NCI-H2227 (cell line): ENCODE measurements at regions not wholly inside any gene's neighbourhood (a gene's known extent, or its start where the extent isn't known, plus 50 kb on each side); places are given as distances from the start of the nearest gene placed in this dataset.
"Not testable (repeated sequence)": the region's sequence is repeated elsewhere in the genome, so short reads cannot be mapped to it uniquely, and the experiment has no call there.

ENCODE experiments used
- DNase-seq: peaks from one replicate; lab custom pipeline; 2025; ENCODE audit not compliant: unreplicated experiment; lab: John Stamatoyannopoulos, UW

DNA sequence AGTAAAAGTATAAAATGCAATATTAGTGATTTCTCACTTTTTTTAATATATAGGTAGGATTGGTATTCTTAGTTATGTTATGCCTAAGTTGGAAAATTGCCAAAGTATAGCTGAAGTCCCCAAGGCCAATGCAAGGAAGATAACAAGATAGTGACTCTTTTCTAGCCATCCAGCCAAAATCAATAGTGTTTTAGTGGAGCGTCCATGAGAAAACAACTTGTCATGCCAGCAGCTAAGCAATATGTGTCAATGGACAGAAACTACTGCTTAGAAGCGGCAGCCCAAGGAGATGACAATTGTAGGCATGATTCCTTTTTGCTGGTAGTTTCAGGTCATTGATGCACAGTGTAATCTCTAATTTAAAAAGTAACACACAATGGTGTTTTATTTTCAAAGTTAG, 1444.6 kb downstream of the SUCLG1 start:
- no peak for DNase-seq

DNA sequence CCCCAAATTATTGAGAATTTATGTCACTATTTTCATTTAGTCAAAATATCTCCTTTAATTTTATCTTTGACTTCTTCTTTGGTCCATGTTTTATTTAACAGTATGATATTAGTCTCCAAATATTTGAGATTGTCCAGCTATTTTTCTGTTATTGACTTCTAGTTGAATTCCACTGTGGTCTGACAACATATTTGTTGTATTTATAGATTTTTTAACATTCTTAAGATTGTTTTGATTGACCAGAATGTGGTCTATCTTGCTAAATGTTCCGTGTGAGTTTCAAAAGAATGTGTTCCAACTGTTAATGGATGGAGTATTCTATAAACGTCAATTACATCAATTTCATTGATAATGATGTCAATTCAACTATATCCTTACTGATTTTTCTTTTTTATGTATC, 1452.1 kb downstream of the SUCLG1 start:
- DNase-seq: no peak

DNA sequence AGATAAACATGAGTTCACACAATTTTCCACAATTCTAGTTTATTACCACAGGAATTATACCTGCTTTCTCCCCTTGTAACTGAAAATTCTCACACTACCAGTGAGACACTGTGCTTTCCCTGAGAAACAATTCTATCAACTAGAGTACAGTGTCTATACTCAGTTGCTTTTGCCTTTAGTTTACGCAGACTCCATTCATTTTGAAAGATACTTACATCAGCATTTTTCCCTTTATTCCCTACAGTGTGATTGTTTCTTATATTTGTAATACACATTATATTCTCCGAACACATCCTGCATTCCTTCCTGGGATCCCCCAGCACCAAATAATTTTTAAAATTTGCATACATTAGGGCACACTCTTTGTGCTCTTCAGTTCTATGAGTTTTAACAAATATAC, 1455.5 kb downstream of the SUCLG1 start:
- no peak for DNase-seq

DNA sequence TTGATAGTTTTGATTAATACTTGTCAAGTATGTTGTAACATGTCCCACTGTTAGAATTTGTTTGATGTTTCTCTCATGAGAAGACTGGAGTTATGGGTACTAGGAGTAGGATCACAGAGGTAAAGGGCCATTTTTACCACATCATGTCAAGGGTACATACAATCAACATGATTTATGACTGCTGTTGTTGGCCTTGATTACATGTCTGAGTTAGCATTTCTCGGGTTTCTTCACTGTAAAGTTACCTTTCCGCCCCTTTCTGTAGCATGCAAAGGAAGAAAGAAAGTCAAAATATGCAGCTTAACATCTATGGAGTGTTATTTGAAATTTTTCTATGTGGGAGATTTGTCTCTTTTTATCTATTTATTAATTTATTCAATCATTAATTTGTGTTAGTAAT, 1456.4 kb downstream of the SUCLG1 start:
- DNase-seq: no peak

DNA sequence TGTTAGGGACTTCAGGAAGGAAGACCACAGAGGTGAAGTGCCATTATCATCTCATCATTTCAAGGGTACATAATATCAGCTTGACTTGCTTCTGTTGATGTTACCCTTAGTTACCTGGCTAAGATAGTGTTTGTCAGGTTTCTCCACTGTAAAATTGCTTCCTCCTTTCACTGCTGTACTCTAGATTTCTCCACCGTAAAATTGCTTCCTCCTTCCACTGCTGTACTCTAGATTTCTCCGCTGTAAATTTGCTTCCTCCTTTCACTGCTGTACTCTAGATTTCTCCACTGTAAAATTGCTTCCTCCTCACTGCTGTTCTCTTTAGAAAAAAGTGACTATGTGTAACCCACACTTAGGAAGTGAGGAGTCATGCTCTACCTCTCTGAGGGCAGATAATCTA, 1460.3 kb downstream of the SUCLG1 start:
- no peak for DNase-seq

DNA sequence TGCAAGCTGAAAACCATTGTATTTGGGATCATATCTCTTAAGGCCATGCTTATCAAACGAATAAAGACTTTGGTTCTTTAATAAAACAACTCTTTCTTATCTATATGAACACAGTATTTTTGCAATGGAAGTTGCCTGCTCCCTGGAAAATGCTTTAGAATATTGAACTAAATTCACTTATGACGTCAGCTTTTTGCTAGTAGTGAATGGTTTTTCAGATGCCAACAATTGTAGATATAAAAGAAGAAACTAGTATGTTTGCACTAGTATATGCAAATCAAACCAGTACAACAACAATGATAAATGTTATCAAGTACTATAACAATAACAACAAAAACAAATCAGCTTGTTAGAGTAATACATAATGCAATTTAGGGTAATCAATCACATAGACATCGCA, 1462.9 kb downstream of the SUCLG1 start:
- no peak for DNase-seq

DNA sequence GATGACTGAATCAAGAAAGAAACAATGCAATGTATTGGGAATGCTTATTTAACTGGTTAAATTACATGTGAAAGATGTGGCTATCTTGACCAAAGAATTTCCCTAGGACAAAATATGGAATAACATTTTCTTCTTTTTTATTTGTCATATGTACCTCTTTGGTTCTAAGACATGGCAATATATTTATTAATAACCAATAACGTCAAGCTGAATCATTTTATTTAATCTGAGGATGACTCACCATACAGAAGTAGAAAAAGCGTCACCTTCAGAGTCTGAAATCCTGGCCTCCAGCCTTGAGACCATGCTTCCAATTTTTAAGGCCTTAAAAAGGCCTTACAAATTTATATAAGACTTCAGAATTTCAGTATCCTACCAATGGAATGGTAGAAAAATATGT, 1464.9 kb downstream of the SUCLG1 start:
- DNase-seq: no peak

DNA sequence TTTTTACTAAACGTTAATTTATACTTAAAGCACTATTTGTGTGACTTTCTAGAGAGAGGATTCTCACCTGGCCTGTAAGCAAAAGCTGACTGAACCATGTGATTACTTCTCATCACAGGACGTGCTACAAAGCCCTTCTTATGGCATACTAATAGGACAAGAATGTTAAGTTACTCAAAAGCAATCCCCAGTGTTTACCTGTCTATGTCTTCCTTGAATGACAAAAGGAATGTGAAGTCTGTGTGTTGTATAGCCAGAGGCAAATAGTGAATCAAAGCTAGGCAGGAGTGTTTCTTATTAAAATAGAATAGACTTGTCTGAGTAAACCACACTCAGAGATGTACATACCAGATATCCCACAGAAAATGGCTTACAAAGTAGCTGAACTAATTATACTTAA, 1465.5 kb downstream of the SUCLG1 start:
- DNase-seq: no peak

DNA sequence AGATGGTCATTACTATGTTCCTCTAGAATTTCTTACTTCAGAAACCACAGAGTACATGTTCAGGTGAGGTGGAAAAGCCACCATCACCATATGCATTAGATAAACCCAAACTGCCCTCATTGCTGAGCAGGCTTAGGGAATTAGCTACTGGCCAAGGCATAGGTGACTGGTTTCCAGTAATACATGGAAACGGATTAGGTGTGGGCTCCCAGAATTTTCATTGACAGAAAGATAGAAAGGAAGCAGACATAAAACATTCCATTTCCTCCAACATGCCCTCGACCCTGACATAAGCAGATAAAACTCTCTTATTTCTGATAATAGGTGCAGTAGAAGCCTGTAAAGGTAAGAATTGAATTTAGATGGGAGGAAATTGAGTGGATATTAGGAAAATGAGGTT, 1466.1 kb downstream of the SUCLG1 start:
- no peak for DNase-seq

DNA sequence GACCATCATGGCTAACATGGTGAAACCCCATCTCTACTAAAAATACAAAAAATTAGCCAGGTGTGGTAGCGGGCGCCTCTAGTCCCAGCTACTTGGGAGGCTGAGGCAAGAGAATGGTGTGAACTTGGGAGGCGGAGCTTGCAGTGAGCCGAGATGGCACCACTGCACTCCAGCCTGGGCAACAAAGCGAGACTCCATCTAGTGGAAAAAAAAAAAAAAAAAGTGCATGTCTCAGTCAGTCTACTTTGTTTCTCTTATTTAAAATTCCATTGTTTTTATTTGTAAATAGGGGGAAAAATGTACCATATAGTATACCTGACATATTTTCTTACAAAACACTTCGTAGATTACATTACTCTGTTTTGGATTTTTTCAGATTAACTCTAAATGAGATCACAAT, 1471.4 kb downstream of the SUCLG1 start:
- DNase-seq: not testable (repeated sequence)

DNA sequence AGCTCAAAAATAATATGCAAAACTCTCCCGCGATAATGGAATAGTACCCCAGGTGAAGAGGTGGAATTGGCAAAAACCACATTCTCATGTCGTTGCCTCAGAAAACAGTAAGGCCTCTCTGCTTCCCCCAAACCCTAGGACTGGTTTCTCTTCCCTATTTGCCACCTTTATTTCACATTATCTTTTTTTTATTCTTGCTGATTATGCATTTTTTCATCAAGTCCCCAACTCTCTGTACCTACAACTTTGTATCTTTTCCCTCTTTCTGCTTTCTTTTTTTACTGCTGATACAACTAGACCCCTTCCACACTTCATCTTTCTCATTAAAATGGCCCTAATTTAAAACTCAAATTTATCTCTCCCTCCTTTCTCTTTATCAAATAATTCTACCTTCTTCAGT, 1472.2 kb downstream of the SUCLG1 start:
- DNase-seq: no peak

DNA sequence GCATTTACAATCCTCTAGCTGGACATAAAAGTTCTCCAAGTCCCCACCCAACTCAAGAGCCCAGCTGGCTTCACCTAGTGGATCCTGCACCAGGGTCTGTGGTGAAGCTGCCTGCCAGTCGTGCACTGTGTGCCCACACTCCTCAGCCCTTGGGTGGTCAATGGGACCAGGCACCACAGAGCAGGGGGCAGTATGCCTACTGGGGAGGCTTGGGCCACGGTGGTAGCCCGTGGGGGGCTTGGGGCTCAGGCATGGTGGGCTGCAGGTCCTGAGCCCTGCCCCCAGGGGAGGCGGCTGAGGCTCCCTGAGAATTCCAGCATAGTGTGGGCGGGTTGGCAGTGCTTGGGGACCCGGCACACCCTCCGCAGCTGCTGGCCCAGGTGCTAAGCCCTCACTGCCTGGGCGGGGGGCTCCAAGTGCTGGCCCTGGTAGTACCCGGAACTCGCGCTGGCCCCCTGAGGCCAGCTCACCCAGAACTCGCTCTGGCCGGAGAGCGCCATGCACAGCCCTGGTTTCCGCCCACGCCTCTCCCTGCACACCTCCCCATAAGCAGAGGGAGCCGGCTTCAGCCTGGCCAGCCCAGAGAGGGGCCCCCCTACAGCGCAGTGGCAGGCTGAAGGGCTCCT, 1473.4 kb downstream of the SUCLG1 start:
- no peak for DNase-seq

DNA sequence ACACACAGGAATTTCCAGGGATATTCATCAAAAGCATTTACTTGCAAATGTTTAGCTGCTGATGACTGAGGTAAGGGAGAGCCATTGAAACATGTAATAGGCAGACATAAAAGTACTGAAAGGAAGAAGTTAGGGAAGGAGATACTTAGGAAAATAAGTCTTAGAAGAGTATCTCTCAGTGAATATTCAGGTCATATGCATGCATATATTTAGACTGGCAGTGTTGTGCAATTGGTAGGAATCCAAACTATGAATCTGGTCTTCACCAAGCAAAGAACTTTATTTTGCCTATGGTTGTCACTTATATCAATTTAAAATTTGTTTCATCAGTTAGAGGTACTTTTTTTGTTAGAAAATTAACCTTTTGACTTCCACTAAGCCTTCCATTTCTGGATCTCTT, 1490.7 kb downstream of the SUCLG1 start:
- DNase-seq: no peak

DNA sequence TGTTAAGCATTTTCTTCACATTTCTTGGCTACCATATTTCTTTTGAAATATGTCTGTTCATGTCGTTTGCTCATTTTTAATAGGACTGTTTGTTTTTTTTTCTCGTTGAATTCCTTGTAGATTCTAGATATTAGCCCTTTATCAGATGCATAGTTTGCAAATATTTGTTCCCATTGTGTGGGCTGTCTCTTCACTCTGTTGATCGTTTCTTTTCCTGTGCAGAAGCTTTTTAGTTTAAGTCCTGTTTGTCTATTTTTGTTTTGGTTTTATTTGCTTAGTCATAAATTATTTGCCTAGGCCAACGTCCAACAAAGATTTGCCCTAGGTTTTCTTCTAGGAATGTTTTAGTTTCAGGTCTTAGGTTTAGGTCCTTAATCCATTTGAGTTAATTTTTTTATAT, 1494.7 kb downstream of the SUCLG1 start:
- DNase-seq: no peak

DNA sequence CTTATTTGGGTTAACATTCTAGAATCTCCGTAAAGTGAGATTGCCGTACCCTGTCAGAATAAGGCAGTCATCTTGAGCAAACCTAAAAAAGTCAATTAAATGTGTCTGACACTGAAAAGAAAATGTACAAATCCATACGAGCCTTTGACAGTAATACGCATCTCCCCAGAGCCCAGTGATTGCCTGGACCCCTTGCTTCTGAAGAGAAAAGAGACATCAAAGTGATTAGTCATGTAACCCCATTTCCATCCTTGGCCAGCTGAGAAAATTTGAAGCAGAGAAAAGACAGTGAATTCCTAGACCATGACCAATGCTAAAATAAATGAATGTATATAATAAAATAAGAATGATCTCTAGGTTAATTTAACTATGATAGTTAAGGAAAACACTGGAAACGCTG, 1499.4 kb downstream of the SUCLG1 start:
- DNase-seq: no peak

DNA sequence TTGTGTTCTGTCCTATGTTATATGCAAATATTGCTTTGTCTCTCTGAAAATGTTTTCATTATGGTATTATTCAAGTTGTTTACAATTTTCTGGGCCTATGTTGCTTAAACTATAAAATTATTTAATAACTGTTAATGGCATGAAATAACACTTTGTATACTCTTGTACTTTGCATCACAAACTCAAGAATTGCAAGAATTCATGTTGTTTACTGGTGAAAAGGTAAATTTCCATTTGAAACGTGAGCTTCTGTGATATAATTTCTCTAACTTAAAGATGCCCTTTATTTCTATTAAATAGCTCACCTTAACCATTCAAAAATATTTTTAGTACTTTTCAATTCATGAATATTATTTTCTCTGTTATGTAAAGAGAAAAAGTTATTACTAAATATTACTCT, 1504.2 kb downstream of the SUCLG1 start:
- no peak for DNase-seq

DNA sequence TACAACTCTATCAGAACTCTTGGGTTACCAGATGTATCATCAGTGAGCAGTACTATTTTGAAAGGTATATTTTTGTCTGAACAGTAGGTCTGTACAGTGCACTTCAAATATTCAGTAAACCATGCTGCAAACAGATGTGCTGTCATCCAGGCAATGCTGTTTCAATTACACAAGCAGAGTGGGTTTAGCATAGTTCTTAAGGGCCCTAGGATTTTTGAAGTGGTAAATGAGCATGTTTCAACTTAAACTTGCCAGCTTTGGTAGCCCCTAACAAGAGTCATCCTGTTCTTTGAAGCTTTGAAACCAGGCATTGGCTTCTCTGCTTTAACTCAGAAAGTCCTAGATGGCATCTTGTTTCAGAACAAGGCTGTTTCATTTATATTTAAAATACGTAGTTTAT, 1519.9 kb downstream of the SUCLG1 start:
- DNase-seq: no peak

DNA sequence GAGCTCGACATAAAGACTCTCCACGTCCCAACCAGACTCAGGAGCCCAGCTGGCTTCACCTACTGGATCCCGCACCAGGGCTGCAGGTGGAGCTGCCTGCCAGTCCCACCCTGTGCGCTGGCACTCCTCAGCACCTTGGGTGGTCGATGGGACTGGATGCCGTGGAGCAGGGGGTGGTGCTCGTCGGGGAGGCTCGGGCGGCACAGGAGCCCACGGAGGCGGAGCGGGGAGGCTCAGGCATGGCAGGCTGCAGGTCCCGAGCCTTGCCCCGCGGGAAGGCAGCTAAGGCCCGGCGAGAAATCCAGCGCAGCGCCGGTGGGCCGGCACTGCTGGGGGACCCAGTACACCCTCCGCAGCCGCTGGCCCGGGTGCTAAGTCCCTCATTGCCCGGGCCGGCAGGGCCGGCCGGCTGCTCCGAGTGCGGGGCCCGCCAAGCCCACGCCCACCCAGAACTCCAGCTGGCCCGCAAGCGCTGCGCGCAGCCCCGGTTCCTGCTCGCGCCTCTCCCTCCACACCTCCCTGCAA, 1520.7 kb downstream of the SUCLG1 start:
- DNase-seq: not testable (repeated sequence)

DNA sequence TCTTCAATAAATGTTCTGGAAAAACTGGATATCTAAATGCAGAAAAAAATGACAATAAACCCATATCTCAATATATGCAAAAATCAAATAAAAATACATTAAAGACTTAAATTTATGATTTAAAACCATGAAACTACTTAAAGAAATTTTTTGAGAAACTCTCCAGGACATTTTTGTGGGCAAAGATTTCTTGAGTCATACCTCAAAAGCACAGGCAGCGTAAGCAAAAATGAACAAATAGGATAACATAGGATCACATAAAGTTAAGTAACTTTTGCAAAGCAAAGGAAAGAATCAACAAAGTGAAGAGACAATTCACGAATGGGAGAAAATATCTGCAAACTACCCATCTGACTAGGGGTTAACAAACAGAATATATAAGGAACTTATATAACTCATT, 1545.5 kb downstream of the SUCLG1 start:
- no peak for DNase-seq

DNA sequence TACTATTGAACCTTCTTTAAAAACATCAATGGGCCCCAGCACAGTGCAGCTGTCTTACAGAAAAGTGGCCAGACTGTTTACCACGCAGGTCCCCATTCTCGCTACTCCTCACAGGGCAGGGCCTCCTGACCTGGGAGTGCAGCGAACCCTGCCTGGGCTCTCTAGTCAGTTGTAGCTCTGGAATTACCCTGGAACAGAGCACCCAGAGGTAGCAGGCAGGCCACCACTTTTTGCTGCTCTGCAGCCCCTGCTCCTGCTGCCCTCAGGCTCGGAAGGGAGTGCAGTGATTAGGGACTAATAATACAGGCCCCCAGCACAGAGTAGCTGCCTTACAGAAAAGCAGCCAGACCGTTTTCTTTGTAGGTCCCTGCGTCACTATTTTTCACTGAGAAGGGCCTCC, 1563.0 kb downstream of the SUCLG1 start:
- no peak for DNase-seq

DNA sequence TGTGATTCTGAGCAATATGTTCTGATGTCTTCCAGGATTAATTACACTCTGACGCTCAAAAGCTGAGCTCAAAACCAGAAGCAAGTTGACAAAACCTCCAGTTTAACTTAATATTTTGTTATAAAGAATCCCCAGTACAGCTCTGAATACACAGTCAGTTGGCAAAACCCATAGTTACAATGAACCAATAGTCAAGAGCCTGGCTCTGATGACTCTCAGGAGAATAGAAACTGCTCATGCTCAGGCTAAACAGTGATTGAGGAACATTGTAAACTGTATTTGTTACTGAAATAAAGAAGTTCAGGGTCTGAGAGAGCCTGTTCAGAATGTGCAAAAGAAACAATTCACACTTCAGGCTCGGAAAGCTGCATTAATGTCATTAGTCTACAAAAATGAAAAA, 1565.9 kb downstream of the SUCLG1 start:
- DNase-seq: no peak

DNA sequence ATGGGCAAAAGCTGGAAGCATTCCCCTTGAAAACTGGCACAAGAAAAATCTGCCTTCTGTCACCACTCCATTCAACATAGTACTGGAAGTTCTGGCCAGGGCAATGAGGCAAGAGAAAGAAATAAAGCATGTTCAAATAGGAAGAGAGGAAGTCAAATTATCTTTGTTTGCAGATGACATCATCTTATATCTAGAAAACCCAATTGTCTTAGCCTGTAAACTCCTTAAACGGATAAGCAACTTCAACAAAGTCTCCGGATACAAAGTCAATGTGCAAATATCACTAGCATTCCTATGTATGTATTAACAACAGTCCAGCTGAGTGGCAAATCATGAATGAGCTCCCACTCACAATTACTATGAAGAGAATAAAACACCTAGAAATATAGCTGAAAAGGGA, 1579.3 kb downstream of the SUCLG1 start:
- DNase-seq: no peak

DNA sequence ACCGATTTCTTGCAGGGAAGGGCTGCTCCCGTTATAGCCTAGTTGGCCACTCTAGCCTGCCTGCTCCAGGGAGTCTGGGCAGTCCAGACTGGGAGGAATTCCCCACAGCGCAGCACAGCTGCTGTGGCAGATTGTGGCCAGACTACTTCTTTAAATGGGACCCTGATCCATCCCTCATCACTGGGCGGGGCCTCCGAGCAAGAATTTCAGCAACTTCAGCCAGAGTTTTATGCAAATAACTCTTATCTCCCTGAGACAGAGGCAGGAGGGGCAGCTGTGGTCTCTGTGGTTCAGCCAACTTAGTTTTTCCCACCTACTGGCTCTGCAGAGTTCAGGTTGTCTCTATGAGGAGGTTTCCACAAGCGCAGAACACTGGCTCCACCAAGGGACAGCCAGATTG, 1583.2 kb downstream of the SUCLG1 start:
- DNase-seq: no peak

DNA sequence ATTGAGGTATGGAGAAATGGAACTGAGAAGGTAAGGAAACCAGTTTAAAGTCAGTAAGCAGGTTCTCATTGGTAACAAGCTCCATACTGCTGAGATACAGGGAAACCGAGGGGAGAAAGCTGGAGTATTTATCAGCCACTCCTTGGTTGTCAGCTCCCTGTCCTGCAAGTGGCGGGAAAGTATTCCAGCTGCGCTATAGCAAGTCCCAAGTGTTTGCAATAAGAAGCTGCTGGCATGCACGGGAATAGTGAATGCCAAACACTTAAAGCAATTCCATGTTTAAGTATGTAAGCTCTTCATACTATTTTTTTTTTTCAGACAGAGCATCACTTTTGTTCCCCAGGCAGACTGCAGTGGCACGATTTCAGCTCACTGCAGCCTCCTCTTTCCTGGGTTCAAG, 1601.1 kb downstream of the SUCLG1 start:
- no peak for DNase-seq
